ENCODE measurements at regions not wholly inside any gene's neighbourhood (a gene's known extent, or its start where the extent isn't known, plus 50 kb on each side); places are given as distances from the start of the nearest gene placed in this dataset.

- no peaks in the 10 kb centered on the region for H3K4me1 Mint-ChIP-seq (ENCODE audit: low read depth, unreplicated experiment)
- BruUV-seq (replicated peaks), result no TSS peak
These were observed 165.8 kb upstream of the SEMA6D start for GRCh38 chr15:47551546-47551945.

GRCh38 chr15:47552978-47553608 lies 164.2 kb upstream of the SEMA6D start:
- Mint-ChIP-seq H3K4me1 (ENCODE audit: low read depth, unreplicated experiment) (no peaks in the 10 kb centered on the region), H3K4me3 (ENCODE audit: low read depth, unreplicated experiment) (no peak overlapping the region), H3K27ac (ENCODE audit: unreplicated experiment) (no peak overlapping the region), H3K36me3 (ENCODE audit: insufficient read depth, unreplicated experiment) (no peaks in the 10 kb centered on the region), H3K9me3 (ENCODE audit: low read depth, unreplicated experiment) (peaks cover 2% of the 10 kb centered on the region), H3K27me3 (ENCODE audit: unreplicated experiment) (no peaks in the 10 kb centered on the region)
- TF ChIP-seq, protein P1, sequence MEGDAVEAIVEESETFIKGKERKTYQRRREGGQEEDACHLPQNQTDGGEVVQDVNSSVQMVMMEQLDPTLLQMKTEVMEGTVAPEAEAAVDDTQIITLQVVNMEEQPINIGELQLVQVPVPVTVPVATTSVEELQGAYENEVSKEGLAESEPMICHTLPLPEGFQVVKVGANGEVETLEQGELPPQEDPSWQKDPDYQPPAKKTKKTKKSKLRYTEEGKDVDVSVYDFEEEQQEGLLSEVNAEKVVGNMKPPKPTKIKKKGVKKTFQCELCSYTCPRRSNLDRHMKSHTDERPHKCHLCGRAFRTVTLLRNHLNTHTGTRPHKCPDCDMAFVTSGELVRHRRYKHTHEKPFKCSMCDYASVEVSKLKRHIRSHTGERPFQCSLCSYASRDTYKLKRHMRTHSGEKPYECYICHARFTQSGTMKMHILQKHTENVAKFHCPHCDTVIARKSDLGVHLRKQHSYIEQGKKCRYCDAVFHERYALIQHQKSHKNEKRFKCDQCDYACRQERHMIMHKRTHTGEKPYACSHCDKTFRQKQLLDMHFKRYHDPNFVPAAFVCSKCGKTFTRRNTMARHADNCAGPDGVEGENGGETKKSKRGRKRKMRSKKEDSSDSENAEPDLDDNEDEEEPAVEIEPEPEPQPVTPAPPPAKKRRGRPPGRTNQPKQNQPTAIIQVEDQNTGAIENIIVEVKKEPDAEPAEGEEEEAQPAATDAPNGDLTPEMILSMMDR (IDR thresholded peaks at IDR 0.05; ENCODE audit: unreplicated experiment), result no peak
- CTCF ChIA-PET, result no interaction called here
- intact Hi-C loops (cut with micrococcal nuclease; ENCODE audit: unreplicated experiment), result no loop called here
- BruUV-seq (replicated peaks), result no TSS peak
- DNase-seq, result no peak

More at GRCh38 chr15:47551546-47551945, 165.8 kb upstream of the SEMA6D start:
- CTCF ChIA-PET, result no interaction called here
- no peaks in the 10 kb centered on the region for H3K9me3 Mint-ChIP-seq (ENCODE audit: low read depth, unreplicated experiment)
- no peak overlapping the region for H3K4me3 Mint-ChIP-seq (ENCODE audit: low read depth, unreplicated experiment)
- no peaks in the 10 kb centered on the region for H3K36me3 Mint-ChIP-seq (ENCODE audit: insufficient read depth, unreplicated experiment)
- intact Hi-C loops (cut with micrococcal nuclease; ENCODE audit: unreplicated experiment), result no loop called here
- no peak for DNase-seq
- H3K27me3 Mint-ChIP-seq (ENCODE audit: unreplicated experiment), result no peaks in the 10 kb centered on the region
- H3K27ac Mint-ChIP-seq (ENCODE audit: unreplicated experiment), result no peak overlapping the region
- TF ChIP-seq, protein P1 (IDR thresholded peaks at IDR 0.05; ENCODE audit: unreplicated experiment), result no peak

GRCh38 chr15:47553947-47554346 lies 163.4 kb upstream of the SEMA6D start:
- Mint-ChIP-seq H3K27me3 (ENCODE audit: unreplicated experiment) (no peaks in the 10 kb centered on the region), H3K4me3 (ENCODE audit: low read depth, unreplicated experiment) (no peak overlapping the region), H3K9me3 (ENCODE audit: low read depth, unreplicated experiment) (peaks cover 8% of the 10 kb centered on the region), H3K27ac (ENCODE audit: unreplicated experiment) (no peak overlapping the region), H3K36me3 (ENCODE audit: insufficient read depth, unreplicated experiment) (no peaks in the 10 kb centered on the region), H3K4me1 (ENCODE audit: low read depth, unreplicated experiment) (no peaks in the 10 kb centered on the region)
- CTCF ChIA-PET, result no interaction called here
- no peak for DNase-seq
- TF ChIP-seq, protein P1 (IDR thresholded peaks at IDR 0.05; ENCODE audit: unreplicated experiment), result no peak
- no TSS peak for BruUV-seq (replicated peaks)
- intact Hi-C loops (cut with micrococcal nuclease; ENCODE audit: unreplicated experiment), result no loop called here

- H3K4me1 Mint-ChIP-seq (ENCODE audit: low read depth, unreplicated experiment), result no peaks in the 10 kb centered on the region
- intact Hi-C loops (cut with micrococcal nuclease; ENCODE audit: unreplicated experiment), result no loop called here
- no TSS peak for BruUV-seq (replicated peaks)
- no peaks in the 10 kb centered on the region for H3K27me3 Mint-ChIP-seq (ENCODE audit: unreplicated experiment)
- no peaks in the 10 kb centered on the region for H3K36me3 Mint-ChIP-seq (ENCODE audit: insufficient read depth, unreplicated experiment)
- no peak for DNase-seq
- H3K4me3 Mint-ChIP-seq (ENCODE audit: low read depth, unreplicated experiment), result no peak overlapping the region
- no peak overlapping the region for H3K27ac Mint-ChIP-seq (ENCODE audit: unreplicated experiment)
- peaks cover 20% of the 10 kb centered on the region for H3K9me3 Mint-ChIP-seq (ENCODE audit: low read depth, unreplicated experiment)
- TF ChIP-seq, protein P1 (IDR thresholded peaks at IDR 0.05; ENCODE audit: unreplicated experiment), result no peak
- CTCF ChIA-PET, result no interaction called here
These were observed 156.2 kb upstream of the SEMA6D start for GRCh38 chr15:47561102-47561501.
